ENCODE measurements at regions not wholly inside any gene's neighbourhood (a gene's known extent, or its start where the extent isn't known, plus 50 kb on each side); places are given as distances from the start of the nearest gene placed in this dataset.
"Not testable (repeated sequence)": the region's sequence is repeated elsewhere in the genome, so short reads cannot be mapped to it uniquely, and the experiment has no call there.

GRCh38 chr3:22615790-22616189 lies 587.3 kb upstream of the UBE2E2 start:
- no peak for DNase-seq

GRCh38 chr3:22617372-22617771 lies 585.8 kb upstream of the UBE2E2 start:
- DNase-seq: no peak

GRCh38 chr3:22620498-22620897 lies 582.6 kb upstream of the UBE2E2 start:
- no peak for DNase-seq

- DNase-seq: no peak
Measured at GRCh38 chr3:22621205-22621809, 581.8 kb upstream of the UBE2E2 start.

DNA sequence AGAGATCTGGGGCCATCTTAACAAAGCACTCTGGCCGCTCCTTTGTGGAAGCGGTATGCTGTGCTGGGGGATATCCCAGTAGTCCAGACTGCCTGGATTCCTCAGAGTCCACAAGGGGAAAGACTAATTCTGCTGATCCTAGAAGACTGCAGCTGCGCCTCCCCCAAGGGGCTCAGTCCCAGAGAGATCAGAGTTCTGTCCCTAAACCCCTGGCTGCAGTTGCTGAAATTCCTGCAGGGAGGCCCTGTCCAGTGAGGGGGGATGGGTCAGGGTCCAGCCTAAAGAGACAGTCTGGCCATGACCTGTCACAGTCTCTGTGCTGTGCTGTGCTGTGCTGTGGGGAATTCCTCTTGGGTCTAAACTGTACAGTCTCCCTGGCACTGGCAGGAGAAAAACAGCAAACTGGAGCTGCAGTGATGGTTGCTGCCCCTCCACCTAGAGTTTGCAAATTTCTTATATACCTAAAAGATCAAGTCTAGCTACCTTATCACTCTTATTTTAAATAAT lies 575.1 kb upstream of the UBE2E2 start:
- no peak for DNase-seq

GRCh38 chr3:22632536-22632935 lies 570.6 kb upstream of the UBE2E2 start:
- DNase-seq: no peak

DNA sequence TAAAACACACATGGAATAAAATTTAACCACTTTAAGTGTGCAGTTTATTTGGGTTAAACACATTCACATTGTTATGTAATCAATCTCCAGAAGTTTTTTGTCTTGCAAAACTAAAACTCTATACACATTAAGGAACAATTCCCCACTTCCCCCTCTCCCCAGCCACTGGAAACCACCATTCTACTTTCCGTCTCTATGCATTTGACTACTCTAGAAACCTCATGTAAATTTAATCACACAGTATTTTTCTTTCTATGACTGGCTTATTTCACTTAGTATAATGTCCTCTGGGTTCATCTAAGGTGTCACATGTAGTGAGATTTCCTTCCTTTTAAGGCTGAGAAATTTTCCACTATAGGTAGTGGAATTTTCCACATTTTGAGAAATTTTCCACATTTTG lies 568.7 kb upstream of the UBE2E2 start:
- DNase-seq: no peak

- DNase-seq: no peak
Measured at GRCh38 chr3:22659651-22660475, 543.3 kb upstream of the UBE2E2 start.

- no peak for DNase-seq
Measured at GRCh38 chr3:22660606-22661005, 542.5 kb upstream of the UBE2E2 start.

DNA sequence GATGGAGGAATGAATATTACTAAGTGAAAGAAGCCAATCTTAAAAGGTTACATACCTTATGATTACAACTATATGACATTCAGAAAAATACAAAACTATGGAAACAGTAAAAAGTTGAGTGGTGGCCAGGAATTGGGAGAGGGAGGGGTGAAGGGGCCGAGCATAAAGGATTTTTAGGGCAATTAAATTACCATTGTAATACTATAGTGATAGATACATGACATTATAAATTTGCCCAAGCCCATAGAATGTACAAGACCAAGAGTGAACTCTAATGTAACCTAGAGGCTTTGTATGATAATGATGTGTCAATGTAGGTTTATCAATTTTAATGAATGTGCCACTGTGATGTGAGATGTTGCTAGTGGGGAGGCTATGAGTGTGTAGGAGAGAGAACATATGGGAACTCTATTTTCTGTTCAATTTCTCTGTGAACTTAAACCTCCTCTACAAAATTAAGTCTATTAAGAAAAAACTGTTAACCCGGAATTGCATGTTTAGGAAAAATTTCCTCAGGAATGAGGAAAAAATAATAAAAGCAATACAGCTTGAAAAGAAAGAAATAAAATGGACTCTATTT lies 541.9 kb upstream of the UBE2E2 start:
- no peak for DNase-seq

- no peak for DNase-seq
Measured at GRCh38 chr3:22665528-22665927, 537.6 kb upstream of the UBE2E2 start.

- DNase-seq: no peak
Measured at GRCh38 chr3:22666736-22667135, 536.4 kb upstream of the UBE2E2 start.

DNA sequence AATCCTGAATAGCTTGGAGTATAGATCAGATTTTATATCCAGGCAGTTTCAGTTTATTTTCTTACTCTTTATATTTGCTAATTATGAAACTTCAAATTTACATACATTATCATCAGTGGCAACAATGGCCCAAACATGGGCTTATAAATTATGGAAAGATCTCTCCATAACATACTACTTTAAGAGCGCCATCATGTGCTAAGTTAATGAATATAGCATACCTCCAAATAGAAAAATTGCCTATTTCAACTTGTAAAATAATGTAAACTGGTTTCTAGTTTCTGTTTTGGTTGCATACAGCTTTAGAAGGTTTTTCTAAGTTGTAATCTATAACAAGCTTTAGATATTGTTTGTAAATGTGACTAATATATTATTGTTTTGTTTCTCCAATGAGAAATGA lies 531.3 kb upstream of the UBE2E2 start:
- no peak for DNase-seq

- no peak for DNase-seq
Measured at GRCh38 chr3:22684739-22685138, 518.4 kb upstream of the UBE2E2 start.

DNA sequence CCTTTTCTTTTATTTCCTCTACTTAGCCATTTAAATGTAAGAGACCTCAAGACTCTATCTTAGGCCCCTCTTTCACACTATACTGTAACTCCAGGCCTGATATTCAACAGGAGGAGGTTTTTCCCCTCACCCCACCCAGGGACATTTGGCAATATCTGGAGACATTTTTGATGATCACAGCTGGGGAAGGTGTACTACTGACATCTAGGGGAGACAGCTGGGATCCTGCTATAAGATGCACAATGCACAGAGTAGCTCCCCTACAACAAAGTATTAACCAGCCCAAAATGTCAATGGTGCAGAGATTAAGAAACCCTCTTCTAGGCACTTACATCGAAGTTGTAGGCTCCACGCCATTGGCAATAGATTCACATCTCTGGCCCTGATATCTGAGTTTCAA lies 517.5 kb upstream of the UBE2E2 start:
- DNase-seq: no peak

DNA sequence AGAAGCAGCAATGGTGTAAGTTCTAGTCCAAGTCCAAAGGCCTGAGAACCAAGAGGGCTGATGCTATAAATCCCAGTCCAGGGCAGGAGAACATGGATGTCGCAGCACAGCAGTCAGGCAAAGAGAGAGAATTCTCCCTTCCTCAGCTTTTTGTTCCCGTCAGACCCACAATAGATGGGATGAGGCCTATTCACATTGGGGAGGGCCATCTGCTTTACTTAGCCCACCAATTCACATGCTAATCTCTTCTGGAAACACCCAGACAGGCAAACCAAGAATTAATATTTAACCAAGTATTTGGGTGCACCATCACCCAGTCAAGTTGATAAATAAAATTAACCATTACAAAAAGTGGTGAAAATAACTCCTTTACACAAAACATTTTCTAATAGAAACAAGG lies 511.7 kb upstream of the UBE2E2 start:
- no peak for DNase-seq

DNA sequence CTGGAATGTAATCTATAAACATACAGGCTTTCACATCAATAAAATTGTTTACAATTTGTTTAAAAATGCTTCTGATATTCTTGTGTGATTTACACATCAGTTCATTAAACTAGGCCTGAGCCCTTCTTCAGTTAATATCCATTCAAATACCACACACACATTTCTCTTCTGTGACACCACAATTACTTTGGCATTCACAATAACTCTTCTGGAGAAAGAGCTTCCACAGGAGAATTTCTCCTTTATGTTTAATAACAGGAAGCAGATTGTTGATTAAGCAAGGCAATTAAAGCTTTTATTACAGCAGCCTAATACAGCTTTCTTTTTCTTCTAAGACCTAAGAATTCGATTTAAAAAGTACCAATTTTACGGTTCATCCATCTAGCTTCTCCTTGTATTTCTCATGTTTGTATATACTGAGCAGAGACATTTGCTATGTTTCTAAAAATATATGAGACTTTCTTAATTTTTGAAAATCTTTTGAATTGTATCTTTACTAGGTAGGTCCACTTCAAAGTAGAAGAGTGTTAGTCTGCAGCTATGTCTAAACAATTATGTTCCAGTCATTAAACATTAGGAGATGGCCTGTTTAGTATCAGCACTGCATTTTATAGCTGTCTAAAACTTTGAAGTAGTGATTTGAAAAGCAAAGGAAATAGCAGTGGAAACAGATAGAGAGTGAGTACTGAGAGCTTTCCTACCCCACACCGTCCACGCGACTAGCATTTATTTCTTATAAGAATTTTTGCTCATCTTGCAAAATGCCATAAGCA lies 511.1 kb upstream of the UBE2E2 start:
- no peak for DNase-seq

DNA sequence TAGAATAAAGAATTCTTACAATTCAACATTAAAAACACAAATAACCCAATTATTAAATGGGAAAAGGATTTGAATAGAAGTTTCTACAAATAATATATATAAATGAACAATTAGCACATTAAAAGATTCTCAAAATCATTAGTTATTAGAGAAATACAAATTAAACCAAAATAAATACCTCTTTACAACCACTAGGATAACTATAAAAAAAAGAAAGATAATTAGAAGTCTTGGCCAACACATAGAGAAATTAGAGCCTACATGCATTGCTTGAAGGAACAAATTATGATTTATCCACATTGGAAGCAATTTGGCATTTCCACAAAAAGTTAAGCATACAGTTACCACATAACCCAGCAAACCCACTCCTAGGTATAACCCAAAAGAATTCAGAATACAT lies 502.3 kb upstream of the UBE2E2 start:
- no peak for DNase-seq

GRCh38 chr3:22704166-22704565 lies 499.0 kb upstream of the UBE2E2 start:
- DNase-seq: no peak

GRCh38 chr3:22704571-22705354 lies 498.4 kb upstream of the UBE2E2 start:
- DNase-seq: no peak

DNA sequence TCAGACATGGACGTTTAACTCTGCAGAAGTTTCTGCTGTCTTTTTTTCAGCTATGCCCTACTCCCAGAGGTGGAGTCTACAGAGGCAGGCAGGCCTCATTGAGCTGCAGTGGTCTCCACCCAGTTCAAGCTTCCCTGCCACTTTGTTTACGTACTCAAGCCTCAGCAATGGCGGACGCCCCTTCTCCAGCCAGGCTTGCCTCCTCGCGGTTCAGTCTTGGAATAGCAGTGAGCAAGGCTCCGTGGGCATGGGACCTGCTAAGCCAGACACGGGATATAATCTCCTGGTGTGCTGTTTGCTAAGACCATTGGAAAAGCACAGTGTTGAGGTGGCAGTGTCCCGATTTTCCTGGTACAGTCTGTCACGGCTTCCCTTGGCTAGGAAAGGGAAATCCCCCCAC lies 496.2 kb upstream of the UBE2E2 start:
- DNase-seq: not testable (repeated sequence)

DNA sequence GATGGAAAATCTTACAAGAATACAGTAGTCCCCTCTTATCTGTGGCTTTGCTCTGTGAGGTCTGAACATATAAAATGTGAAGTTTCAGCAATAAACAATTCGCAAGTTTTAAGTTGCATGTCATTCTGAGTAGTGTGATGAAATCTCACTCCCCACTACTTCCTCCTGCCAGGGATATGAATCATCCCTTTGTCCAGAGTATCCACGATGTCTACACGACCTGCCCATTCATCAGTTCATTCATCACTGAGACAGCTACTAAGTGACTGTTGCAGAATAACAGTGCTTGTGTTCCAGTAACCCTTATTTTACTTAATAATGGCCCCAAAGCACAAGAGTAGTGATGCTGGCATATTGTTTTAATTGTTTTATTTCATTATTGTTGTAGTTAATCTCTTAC lies 489.2 kb upstream of the UBE2E2 start:
- DNase-seq: no peak

DNA sequence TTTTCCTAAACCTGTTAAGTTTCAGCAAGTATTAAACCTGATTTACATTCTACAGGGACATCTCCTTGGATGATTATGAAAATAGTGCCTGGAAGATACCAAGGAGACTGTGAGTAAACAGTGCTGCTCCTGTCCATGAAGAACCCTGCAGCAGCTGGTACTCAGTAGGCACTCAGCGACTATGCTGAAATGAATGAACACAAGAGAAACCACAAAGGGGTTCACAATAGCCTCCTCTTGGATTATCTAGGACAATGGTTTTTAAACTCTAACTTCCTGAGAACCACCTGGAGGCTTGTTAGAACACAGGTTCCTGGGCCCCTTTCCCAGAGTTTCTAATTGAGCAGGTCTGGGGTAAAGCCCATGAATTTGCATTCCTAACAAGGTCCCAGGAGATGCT lies 488.4 kb upstream of the UBE2E2 start:
- DNase-seq: no peak
